CD4-positive, alpha-beta T cell (primary cell): ENCODE measurements at regions not wholly inside any gene's neighbourhood (a gene's known extent, or its start where the extent isn't known, plus 50 kb on each side); places are given as distances from the start of the nearest gene placed in this dataset.

ENCODE experiments used
- ATAC-seq: fragments of 200-7000 bp; cut with Tn5 transposase; one replicate; pipeline ENCODE4 v1.10.0; 2022; ENCODE audit warnings: mild to moderate bottlenecking; ENCODE audit not compliant: poor library complexity
- CTCF ChIA-PET: fragments of 350-600 bp; sonication (Branson Sonifier 250); formaldehyde crosslinking; loops from one replicate; lab custom pipeline; 2021; ENCODE audit warnings: antibody characterized with exemption, inconsistent platforms; lab: Charles Lee
- POLR2A ChIA-PET: fragments of 350-600 bp; sonication (Branson Sonifier 250); formaldehyde crosslinking; loops from one replicate; lab custom pipeline; 2021; ENCODE audit warnings: antibody characterized with exemption, inconsistent platforms; lab: Charles Lee
- DNase-seq, 14 experiments: peaks; one replicate each; pipeline ENCODE4 v3.0.0-alpha.2; 2013 to 2020; ENCODE audit warnings: mixed read lengths in 2 of 14
- H3K27ac ChIP-seq, 2 donors: one replicate each; pipeline versions ENCODE4 v1.5.1 to v1.7.0; 2013; ENCODE audit warnings: low read length in 2 of 2, low read depth in 1 of 2, mild to moderate bottlenecking in 1 of 2
- H3K27me3 ChIP-seq, 2 experiments: 1 replicate in 1 of 2; 2 replicates in 1 of 2; pipeline versions ENCODE4 v1.6.1 to v1.7.0; 2013; ENCODE audit warnings: low read length in 2 of 2, control low read depth in 1 of 2, mild to moderate bottlenecking in 1 of 2, moderate library complexity in 1 of 2; ENCODE audit not compliant: insufficient read depth in 2 of 2, control insufficient read depth in 1 of 2
- H3K36me3 ChIP-seq: one replicate; pipeline ENCODE4 v1.6.1; 2013; ENCODE audit warnings: low read length, control low read depth; ENCODE audit not compliant: insufficient read depth
- H3K4me1 ChIP-seq: one replicate; pipeline ENCODE4 v1.6.1; 2013; ENCODE audit warnings: low read length, control low read depth; ENCODE audit not compliant: insufficient read depth
- H3K4me3 ChIP-seq: one replicate; pipeline ENCODE4 v1.5.1; 2013; ENCODE audit warnings: mild to moderate bottlenecking, low read length, moderate library complexity
- H3K9me3 ChIP-seq, 2 experiments: 1 replicate in 1 of 2; 2 replicates in 1 of 2; pipeline versions ENCODE4 v1.6.1 to v1.7.0; 2013; ENCODE audit warnings: low read length in 2 of 2, mild to moderate bottlenecking in 2 of 2, control low read depth in 1 of 2, moderate library complexity in 1 of 2; ENCODE audit not compliant: control insufficient read depth in 1 of 2, insufficient read depth in 1 of 2
- H3K27ac Mint-ChIP-seq: one replicate; pipeline ENCODE4 v1.8.0; 2020; ENCODE audit warnings: mixed read lengths
- H3K27me3 Mint-ChIP-seq: one replicate; pipeline ENCODE4 v1.8.0; 2021; ENCODE audit warnings: mixed read lengths
- H3K36me3 Mint-ChIP-seq: one replicate; pipeline ENCODE4 v1.8.0; 2021; ENCODE audit warnings: low read depth, mixed read lengths
- H3K4me1 Mint-ChIP-seq: one replicate; pipeline ENCODE4 v1.8.0; 2021; ENCODE audit warnings: low read depth, mixed read lengths
- H3K4me3 Mint-ChIP-seq: one replicate; pipeline ENCODE4 v1.8.0; 2020; ENCODE audit warnings: mild to moderate bottlenecking, mixed read lengths
- H3K9me3 Mint-ChIP-seq: one replicate; pipeline ENCODE4 v1.8.0; 2020; ENCODE audit warnings: mixed read lengths
- intact Hi-C, 2 experiments: fragments of 100-400 bp; cut with DNase I in 1 of 2; cut with micrococcal nuclease in 1 of 2; formaldehyde crosslinking; loops; one replicate each; pipeline versions ENCODE4 v1.15.1 to v1.9.0; 2023 to 2025; cut with DNase I, micrococcal nuclease
- TF ChIP-seq, protein P1 (sequence below): fragments of 200-600 bp; IDR thresholded peaks from one replicate; pipeline ENCODE4 v1.8.0; 2022; ENCODE audit warnings: antibody characterized with exemption, mild to moderate bottlenecking

DNA sequence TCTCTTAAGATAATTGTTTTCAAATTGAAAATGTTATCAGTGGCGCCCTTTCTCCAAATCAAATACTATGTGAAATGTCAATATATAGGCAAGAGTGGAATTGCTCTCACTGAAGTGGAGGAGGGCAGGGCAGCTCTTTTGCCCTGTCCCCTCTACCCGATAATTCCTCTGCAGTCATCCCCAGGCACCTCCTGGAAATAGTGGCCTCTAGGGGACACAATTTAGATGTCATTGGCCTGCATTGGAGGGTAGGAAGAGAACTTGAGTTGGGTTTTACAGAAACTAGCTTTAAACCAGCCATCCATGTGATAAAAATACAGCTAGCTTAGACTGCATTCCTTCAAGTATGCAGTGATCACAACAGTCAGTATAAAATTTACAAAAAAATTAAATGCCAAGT is 288.9 kb downstream of the EDEM1 start:
- TF ChIP-seq, protein P1, sequence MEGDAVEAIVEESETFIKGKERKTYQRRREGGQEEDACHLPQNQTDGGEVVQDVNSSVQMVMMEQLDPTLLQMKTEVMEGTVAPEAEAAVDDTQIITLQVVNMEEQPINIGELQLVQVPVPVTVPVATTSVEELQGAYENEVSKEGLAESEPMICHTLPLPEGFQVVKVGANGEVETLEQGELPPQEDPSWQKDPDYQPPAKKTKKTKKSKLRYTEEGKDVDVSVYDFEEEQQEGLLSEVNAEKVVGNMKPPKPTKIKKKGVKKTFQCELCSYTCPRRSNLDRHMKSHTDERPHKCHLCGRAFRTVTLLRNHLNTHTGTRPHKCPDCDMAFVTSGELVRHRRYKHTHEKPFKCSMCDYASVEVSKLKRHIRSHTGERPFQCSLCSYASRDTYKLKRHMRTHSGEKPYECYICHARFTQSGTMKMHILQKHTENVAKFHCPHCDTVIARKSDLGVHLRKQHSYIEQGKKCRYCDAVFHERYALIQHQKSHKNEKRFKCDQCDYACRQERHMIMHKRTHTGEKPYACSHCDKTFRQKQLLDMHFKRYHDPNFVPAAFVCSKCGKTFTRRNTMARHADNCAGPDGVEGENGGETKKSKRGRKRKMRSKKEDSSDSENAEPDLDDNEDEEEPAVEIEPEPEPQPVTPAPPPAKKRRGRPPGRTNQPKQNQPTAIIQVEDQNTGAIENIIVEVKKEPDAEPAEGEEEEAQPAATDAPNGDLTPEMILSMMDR: no peak
- intact Hi-C loops: no loop called here

DNA sequence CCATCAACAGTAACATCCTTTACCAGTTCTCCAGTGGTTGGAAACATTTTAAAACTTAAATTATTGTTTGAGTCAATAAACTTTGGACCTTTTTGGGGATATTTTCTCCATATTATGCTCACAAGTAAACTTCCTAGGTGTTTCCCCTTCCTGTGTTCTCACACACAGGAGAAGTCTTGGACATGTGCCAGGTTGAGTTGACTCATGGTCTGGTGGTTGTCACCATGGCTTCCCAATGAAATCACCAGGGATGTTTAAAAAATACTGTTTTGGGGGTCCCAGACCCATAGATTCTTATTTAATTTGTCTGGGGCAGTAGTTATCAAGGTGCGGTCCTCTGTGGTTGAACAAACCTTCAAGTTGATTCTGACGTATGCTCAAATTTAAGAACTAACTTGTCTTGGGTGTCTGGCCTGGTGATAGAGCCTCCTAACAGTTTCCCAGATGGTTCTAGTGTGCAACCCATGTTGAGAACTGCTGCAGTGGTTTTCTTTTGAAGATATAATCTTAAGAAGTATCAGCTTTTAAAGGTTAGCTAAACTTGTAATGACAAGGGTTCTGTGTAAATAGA is 291.8 kb downstream of the EDEM1 start:
- no peaks in the 10 kb centered on the region for H3K27me3 ChIP-seq
- intact Hi-C loops: no loop called here
- Mint-ChIP-seq H3K27me3 (peaks cover 11% of the 10 kb centered on the region), H3K9me3 (no peaks in the 10 kb centered on the region), H3K4me3 (no peak overlapping the region), H3K4me1 (no peaks in the 10 kb centered on the region), H3K36me3 (no peaks in the 10 kb centered on the region), H3K27ac (no peak overlapping the region)
- H3K9me3 ChIP-seq: peaks cover 0 to 5% of the 10 kb centered on the region in 2 experiments
- DNase-seq (peak in 1 of 14 experiments; percentile 8), ATAC-seq (no peak)
- H3K4me3 ChIP-seq: no peak overlapping the region
- H3K36me3 ChIP-seq: no peaks in the 10 kb centered on the region
- POLR2A ChIA-PET: no interaction called here
- CTCF ChIA-PET: no interaction called here
- TF ChIP-seq, protein P1: no peak
- no peak overlapping the region for H3K27ac ChIP-seq
- no peaks in the 10 kb centered on the region for H3K4me1 ChIP-seq

More for the DNA sequence above, 288.9 kb downstream of the EDEM1 start:
- CTCF ChIA-PET: no interaction called here
- no peak overlapping the region for H3K27ac ChIP-seq
- Mint-ChIP-seq H3K4me3 (no peak overlapping the region), H3K27ac (no peak overlapping the region), H3K9me3 (no peaks in the 10 kb centered on the region), H3K36me3 (no peaks in the 10 kb centered on the region), H3K4me1 (no peaks in the 10 kb centered on the region), H3K27me3 (peaks cover 17% of the 10 kb centered on the region)
- POLR2A ChIA-PET: no interaction called here
- DNase-seq (no peak), ATAC-seq (no peak)
- no peaks in the 10 kb centered on the region for H3K4me1 ChIP-seq
- no peaks in the 10 kb centered on the region for H3K27me3 ChIP-seq
- H3K36me3 ChIP-seq: no peaks in the 10 kb centered on the region
- no peak overlapping the region for H3K4me3 ChIP-seq
- peaks cover 0 to 5% of the 10 kb centered on the region in 2 experiments for H3K9me3 ChIP-seq

DNA sequence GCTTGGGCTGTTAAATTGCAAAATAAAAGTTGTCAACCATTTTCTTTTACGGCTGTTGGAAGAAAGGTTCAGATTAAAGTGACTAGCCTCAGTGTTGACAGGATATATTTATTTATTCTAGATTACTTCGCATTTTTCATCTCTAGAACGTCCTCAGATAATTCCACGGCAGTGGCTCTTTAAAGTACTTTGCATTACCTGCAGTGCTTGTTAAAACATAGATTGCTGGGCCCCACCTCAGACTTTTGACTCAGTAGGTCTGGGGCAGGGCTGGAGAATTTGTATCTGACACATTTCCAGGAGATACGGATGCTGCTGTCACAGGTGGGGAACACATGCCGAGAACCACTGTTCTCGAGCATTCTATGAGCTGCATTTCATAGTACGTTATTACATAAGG is 292.7 kb downstream of the EDEM1 start:
- no peaks in the 10 kb centered on the region for H3K9me3 Mint-ChIP-seq

More for the DNA sequence above, 292.7 kb downstream of the EDEM1 start:
- Mint-ChIP-seq H3K4me3 (no peak overlapping the region), H3K36me3 (no peaks in the 10 kb centered on the region), H3K4me1 (no peaks in the 10 kb centered on the region), H3K27me3 (peaks cover 8% of the 10 kb centered on the region), H3K27ac (no peak overlapping the region)
- DNase-seq: no peak
- H3K9me3 ChIP-seq: peaks cover 0 to 5% of the 10 kb centered on the region in 2 experiments
- H3K36me3 ChIP-seq: no peaks in the 10 kb centered on the region
- H3K4me1 ChIP-seq: no peaks in the 10 kb centered on the region
- no peak overlapping the region for H3K27ac ChIP-seq
- H3K4me3 ChIP-seq: no peak overlapping the region
- intact Hi-C loops: no loop called here
- ChIA-PET CTCF (no interaction called here), POLR2A (no interaction called here)
- H3K27me3 ChIP-seq: no peaks in the 10 kb centered on the region
- no peak for ATAC-seq
- TF ChIP-seq, protein P1: no peak
